ENCODE measurements at regions not wholly inside any gene's neighbourhood (a gene's known extent, or its start where the extent isn't known, plus 50 kb on each side); places are given as distances from the start of the nearest gene placed in this dataset.

DNA sequence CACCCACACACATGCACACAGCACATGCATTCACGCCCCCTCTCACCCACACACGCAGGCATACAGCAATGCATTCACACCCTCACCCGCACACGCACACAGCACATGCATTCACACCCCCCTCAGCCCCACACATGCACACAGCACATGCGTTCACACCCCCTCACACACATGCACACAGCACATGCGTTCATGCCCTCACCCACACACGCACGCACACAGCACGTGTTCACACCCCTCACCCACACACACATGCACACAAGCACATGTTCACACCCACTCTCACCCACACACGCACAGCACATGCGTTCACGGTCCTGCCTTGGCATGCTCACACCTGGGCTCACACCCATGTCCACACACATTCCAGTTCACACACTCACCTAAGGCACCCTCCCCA, 64.2 kb downstream of the ENGASE start:
- no peak for DNase-seq

DNA sequence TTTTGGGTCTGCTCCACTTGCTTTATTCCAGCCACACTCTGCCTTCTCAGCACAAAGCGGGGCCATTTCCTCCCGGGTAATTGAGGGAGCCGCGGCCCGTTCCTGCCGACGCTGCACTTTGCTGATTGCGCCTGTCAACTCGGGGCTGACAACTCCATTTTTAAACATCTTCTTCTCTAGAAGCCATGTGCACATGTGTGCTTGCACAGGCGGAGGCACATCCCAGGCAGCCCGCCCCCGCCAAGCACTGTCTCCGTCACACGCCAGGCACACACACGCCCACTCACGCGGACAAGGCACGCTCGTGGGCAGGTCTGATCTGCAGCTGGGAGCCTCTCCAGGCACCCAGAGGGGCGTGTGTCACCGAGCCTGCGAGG, 63.2 kb downstream of the ENGASE start:
- DNase-seq = no peak

DNA sequence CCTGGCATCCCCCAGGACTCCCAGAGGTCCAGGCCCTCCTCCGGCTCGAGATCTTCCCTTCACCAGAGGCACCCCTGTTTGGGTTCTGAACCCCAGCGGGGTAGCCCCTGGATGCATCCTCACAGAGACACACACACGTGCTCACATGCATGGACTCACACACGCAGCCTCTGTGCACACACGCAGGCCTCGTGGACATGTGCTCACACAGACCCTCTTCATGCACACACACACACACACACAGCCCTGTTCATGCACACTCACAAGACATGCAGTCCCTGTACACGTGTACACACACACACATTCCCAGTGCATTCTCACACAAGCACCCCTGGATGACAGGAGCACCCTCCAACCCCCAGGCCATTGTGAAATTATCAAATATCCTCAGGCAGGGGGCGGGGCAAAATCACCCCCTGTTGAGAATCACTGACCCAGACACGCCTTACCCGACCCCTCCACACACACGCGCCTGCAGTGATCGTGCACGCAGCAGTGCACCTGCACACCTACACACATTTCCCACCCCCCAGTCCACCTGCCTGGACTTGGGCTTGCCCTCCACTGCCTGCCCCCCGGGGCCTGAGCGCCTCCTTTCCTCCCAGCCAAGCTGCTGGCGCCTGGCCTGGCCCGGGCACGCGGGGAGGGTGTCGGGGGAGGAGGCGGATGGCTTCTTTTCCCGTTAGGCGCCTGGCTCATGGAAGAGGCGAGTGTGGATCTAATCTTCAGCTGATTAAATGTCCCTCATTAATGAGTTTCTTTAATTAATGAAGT, 62.6 kb downstream of the ENGASE start:
- peak; percentile 72 for DNase-seq

DNA sequence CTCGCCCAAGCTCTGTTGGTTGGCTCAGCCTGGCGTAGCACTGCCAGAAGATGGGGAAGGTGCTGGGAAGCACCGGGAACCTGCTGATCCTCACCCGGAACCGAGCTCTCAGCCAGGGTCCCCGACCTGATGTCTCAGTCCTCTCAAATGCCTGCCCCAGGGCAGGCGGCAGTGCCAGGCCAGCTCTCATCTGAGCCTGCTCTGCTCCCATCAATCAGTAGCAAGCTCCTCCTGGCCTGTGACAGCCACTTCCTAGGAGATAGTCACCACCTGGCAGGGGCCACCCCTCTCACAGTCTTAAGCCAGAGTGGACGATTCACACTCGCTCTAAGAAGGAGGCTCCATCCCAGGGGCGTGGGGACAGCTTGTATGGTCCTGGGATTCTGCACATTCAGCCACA, 62.0 kb downstream of the ENGASE start:
- DNase-seq = no peak
